ENCODE measurements at regions not wholly inside any gene's neighbourhood (a gene's known extent, or its start where the extent isn't known, plus 50 kb on each side); places are given as distances from the start of the nearest gene placed in this dataset.

GRCh38 chr22:48188231-48188721 lies 1425.8 kb downstream of the TBC1D22A start:
- Histone ChIP-seq H3K9me2 (replicated peaks; ENCODE audit: insufficient read depth, low read length) (no peaks in the 10 kb centered on the region), H4K20me1 (ENCODE audit: insufficient read depth, low read length) (no peaks in the 10 kb centered on the region), H3K4me3 (ENCODE audit: low read length) (no peak overlapping the region), H3K9ac (ENCODE audit: low read length) (no peak overlapping the region), H3F3A (ENCODE audit: insufficient read depth, low read length) (no peaks in the 10 kb centered on the region), H2AFZ (ENCODE audit: low read length) (no peak overlapping the region), H3K4me1 (ENCODE audit: low read length) (0 out of 2 replicates have a peak, but pooled peaks cover 8% of the 10 kb centered on the region), H3K27me3 (replicated peaks; ENCODE audit: insufficient read depth, low read length) (no peaks in the 10 kb centered on the region), H3K9me3 (replicated peaks; ENCODE audit: insufficient read depth, low read length) (no peaks in the 10 kb centered on the region), H3K79me2 (ENCODE audit: low read length) (no peaks in the 10 kb centered on the region), H3K4me2 (ENCODE audit: low read depth, low read length) (no peak overlapping the region), H3K27ac (ENCODE audit: low read length) (no peak overlapping the region), H3K36me3 (replicated peaks; ENCODE audit: insufficient read depth, low read length) (no peaks in the 10 kb centered on the region)
- no peak for TF ChIP-seq EZH2 (optimal IDR thresholded peaks at IDR 0.05; ENCODE audit: low read depth, low read length)
- DNase-seq = no peak

GRCh38 chr22:48187356-48187755 lies 1424.9 kb downstream of the TBC1D22A start:
- Histone ChIP-seq H3K79me2 (ENCODE audit: low read length) (no peaks in the 10 kb centered on the region), H3K9me2 (replicated peaks; ENCODE audit: insufficient read depth, low read length) (no peaks in the 10 kb centered on the region), H3K27me3 (replicated peaks; ENCODE audit: insufficient read depth, low read length) (no peaks in the 10 kb centered on the region), H3K27ac (ENCODE audit: low read length) (no peak overlapping the region), H3F3A (ENCODE audit: insufficient read depth, low read length) (no peaks in the 10 kb centered on the region), H3K4me3 (ENCODE audit: low read length) (no peak overlapping the region), H4K20me1 (ENCODE audit: insufficient read depth, low read length) (no peaks in the 10 kb centered on the region), H3K36me3 (replicated peaks; ENCODE audit: insufficient read depth, low read length) (no peaks in the 10 kb centered on the region), H2AFZ (ENCODE audit: low read length) (no peak overlapping the region), H3K4me2 (ENCODE audit: low read depth, low read length) (no peak overlapping the region), H3K4me1 (ENCODE audit: low read length) (no peaks in the 10 kb centered on the region), H3K9me3 (replicated peaks; ENCODE audit: insufficient read depth, low read length) (no peaks in the 10 kb centered on the region), H3K9ac (ENCODE audit: low read length) (no peak overlapping the region)
- DNase-seq = no peak
- TF ChIP-seq, protein P1, sequence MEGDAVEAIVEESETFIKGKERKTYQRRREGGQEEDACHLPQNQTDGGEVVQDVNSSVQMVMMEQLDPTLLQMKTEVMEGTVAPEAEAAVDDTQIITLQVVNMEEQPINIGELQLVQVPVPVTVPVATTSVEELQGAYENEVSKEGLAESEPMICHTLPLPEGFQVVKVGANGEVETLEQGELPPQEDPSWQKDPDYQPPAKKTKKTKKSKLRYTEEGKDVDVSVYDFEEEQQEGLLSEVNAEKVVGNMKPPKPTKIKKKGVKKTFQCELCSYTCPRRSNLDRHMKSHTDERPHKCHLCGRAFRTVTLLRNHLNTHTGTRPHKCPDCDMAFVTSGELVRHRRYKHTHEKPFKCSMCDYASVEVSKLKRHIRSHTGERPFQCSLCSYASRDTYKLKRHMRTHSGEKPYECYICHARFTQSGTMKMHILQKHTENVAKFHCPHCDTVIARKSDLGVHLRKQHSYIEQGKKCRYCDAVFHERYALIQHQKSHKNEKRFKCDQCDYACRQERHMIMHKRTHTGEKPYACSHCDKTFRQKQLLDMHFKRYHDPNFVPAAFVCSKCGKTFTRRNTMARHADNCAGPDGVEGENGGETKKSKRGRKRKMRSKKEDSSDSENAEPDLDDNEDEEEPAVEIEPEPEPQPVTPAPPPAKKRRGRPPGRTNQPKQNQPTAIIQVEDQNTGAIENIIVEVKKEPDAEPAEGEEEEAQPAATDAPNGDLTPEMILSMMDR (IDR thresholded peaks at IDR 0.05; ENCODE audit: low read length) = no peak
- TF ChIP-seq EZH2phosphoT487 (IDR thresholded peaks at IDR 0.05; ENCODE audit: low read length) = no peak

GRCh38 chr22:48186146-48186790 lies 1423.8 kb downstream of the TBC1D22A start:
- H3K27me3 ChIP-seq (replicated peaks; ENCODE audit: insufficient read depth, low read length) = no peaks in the 10 kb centered on the region
- no peak overlapping the region for H3K9ac ChIP-seq (ENCODE audit: low read length)
- no peaks in the 10 kb centered on the region for H3K79me2 ChIP-seq (ENCODE audit: low read length)
- no peak overlapping the region for H3K4me2 ChIP-seq (ENCODE audit: low read depth, low read length)
- no peaks in the 10 kb centered on the region for H3K9me2 ChIP-seq (replicated peaks; ENCODE audit: insufficient read depth, low read length)
- H2AFZ ChIP-seq (ENCODE audit: low read length) = no peak overlapping the region
- no peak for DNase-seq
- H3F3A ChIP-seq (ENCODE audit: insufficient read depth, low read length) = no peaks in the 10 kb centered on the region
- H3K4me1 ChIP-seq (ENCODE audit: low read length) = no peaks in the 10 kb centered on the region
- H3K9me3 ChIP-seq (replicated peaks; ENCODE audit: insufficient read depth, low read length) = no peaks in the 10 kb centered on the region
- no peak overlapping the region for H3K4me3 ChIP-seq (ENCODE audit: low read length)
- no peaks in the 10 kb centered on the region for H3K36me3 ChIP-seq (replicated peaks; ENCODE audit: insufficient read depth, low read length)
- H3K27ac ChIP-seq (ENCODE audit: low read length) = no peak overlapping the region
- no peak for TF ChIP-seq EZH2 (optimal IDR thresholded peaks at IDR 0.05; ENCODE audit: low read depth, low read length)
- no peaks in the 10 kb centered on the region for H4K20me1 ChIP-seq (ENCODE audit: insufficient read depth, low read length)

DNA sequence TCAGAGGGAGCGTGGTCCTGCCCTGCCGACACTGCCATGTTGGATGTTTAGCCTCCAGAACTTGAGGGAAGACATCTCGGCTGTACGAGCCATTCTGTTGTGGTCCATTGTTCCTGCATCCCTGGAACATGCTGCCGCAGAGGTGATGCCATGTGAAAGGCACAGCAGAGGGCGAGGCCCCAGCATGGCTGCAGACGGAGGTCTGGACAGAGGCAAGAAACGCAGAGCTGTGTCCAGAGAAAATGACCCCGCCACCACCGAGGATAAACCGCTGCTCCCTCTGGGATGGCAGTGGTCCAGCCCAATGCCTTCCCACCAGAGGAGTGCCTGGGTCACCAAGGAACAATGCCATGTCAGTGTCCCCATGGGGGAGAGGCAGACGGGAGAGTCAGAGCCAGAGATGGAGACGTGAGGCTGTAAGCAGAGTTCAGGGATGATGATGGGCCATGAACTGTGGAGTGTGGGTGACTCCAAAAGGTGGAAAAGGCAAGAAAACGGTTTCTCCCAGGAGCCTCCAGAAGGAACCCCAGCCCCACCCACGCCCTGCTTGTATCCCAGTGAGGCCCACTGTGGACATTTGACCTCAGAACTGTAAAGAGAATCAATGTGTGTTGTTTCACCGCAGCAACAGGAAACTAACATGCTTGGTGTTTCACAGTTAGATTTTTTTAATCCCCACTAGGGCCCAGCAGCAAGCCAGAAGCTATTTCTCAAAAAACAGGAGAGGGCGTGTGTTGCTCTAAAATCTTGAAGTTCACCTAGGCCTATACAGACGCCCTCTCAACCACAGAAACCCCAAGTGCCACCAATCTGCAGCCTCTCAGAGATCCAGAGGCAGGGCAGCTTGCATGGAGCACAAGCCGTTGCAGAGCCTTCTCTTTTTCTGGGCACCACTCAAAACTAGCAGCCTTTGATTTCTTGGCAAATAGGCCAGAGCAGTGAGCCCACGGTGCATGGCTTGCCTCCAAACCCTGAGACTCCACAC lies 1422.9 kb downstream of the TBC1D22A start:
- Histone ChIP-seq H3F3A (ENCODE audit: insufficient read depth, low read length) (no peaks in the 10 kb centered on the region), H3K27ac (ENCODE audit: low read length) (no peak overlapping the region), H4K20me1 (ENCODE audit: insufficient read depth, low read length) (no peaks in the 10 kb centered on the region), H3K4me1 (ENCODE audit: low read length) (no peaks in the 10 kb centered on the region), H2AFZ (ENCODE audit: low read length) (no peak overlapping the region), H3K36me3 (replicated peaks; ENCODE audit: insufficient read depth, low read length) (no peaks in the 10 kb centered on the region), H3K9me3 (replicated peaks; ENCODE audit: insufficient read depth, low read length) (no peaks in the 10 kb centered on the region), H3K4me3 (ENCODE audit: low read length) (no peak overlapping the region), H3K9ac (ENCODE audit: low read length) (no peak overlapping the region), H3K4me2 (ENCODE audit: low read depth, low read length) (no peak overlapping the region), H3K9me2 (replicated peaks; ENCODE audit: insufficient read depth, low read length) (no peaks in the 10 kb centered on the region), H3K79me2 (ENCODE audit: low read length) (no peaks in the 10 kb centered on the region), H3K27me3 (replicated peaks; ENCODE audit: insufficient read depth, low read length) (no peaks in the 10 kb centered on the region)
- DNase-seq = peak; percentile 34
- TF ChIP-seq EZH2 (optimal IDR thresholded peaks at IDR 0.05; ENCODE audit: low read depth, low read length) = no peak
- TF ChIP-seq EZH2phosphoT487 (IDR thresholded peaks at IDR 0.05; ENCODE audit: low read length) = no peak
- TF ChIP-seq, protein P1 (IDR thresholded peaks at IDR 0.05; ENCODE audit: low read length) = no peak

Data from MM.1S (cell line).